GM23338 (cell line): ENCODE measurements at regions not wholly inside any gene's neighbourhood (a gene's known extent, or its start where the extent isn't known, plus 50 kb on each side); places are given as distances from the start of the nearest gene placed in this dataset.

Experiments used
- ATAC-seq: fragments of 200-7000 bp; cut with Tn5 transposase; 3 replicates; pipeline ENCODE4 v1.9.1; 2020
- DNase-seq: peaks from one replicate; pipeline ENCODE4 v3.0.0-alpha.2; 2015; ENCODE audit warnings: low spot score
- H2AFZ ChIP-seq: fragments of 200-600 bp; sonication (generic); 2 replicates; pipeline ENCODE4 v1.8.0; 2016; ENCODE audit warnings: antibody characterized with exemption, mild to moderate bottlenecking, moderate library complexity
- H3F3A ChIP-seq: fragments of 200-600 bp; sonication (generic); replicated peaks from 2 replicates; pipeline ENCODE4 v1.8.0; 2017; ENCODE audit warnings: antibody characterized with exemption, mixed run types, low read depth
- H3K27ac ChIP-seq: fragments of 200-600 bp; sonication (generic); 2 replicates; pipeline ENCODE4 v1.6.1; 2016; ENCODE audit warnings: low read depth
- H3K27me3 ChIP-seq: fragments of 200-600 bp; sonication (generic); 2 replicates; pipeline ENCODE4 v1.8.0; 2016; ENCODE audit warnings: mild to moderate bottlenecking, mixed run types, moderate library complexity; ENCODE audit not compliant: insufficient read depth
- H3K36me3 ChIP-seq: fragments of 200-600 bp; sonication (generic); 2 replicates; pipeline ENCODE4 v1.8.0; 2016; ENCODE audit warnings: mild to moderate bottlenecking; ENCODE audit not compliant: insufficient read depth
- H3K4me1 ChIP-seq: fragments of 200-600 bp; sonication (generic); 2 replicates; pipeline ENCODE4 v1.8.0; 2016; ENCODE audit warnings: mild to moderate bottlenecking, moderate library complexity; ENCODE audit not compliant: insufficient read depth
- H3K4me2 ChIP-seq: fragments of 200-600 bp; sonication (generic); 2 replicates; pipeline ENCODE4 v1.7.1; 2017; ENCODE audit warnings: mixed run types
- H3K4me3 ChIP-seq: fragments of 200-600 bp; sonication (generic); 2 replicates; pipeline ENCODE4 v1.6.1; 2016; ENCODE audit warnings: mixed run types
- H3K79me2 ChIP-seq: fragments of 200-600 bp; sonication (generic); replicated peaks from 2 replicates; pipeline ENCODE4 v1.8.0; 2017; ENCODE audit warnings: mild to moderate bottlenecking; ENCODE audit not compliant: insufficient read depth
- H3K9me2 ChIP-seq: fragments of 200-600 bp; sonication (generic); 2 replicates; pipeline ENCODE4 v1.8.0; 2017; ENCODE audit not compliant: insufficient read depth
- H4K20me1 ChIP-seq: fragments of 200-600 bp; sonication (generic); replicated peaks from 2 replicates; pipeline ENCODE4 v1.8.0; 2017; ENCODE audit warnings: mild to moderate bottlenecking; ENCODE audit not compliant: insufficient read depth
- H3K27ac Mint-ChIP-seq: 2 replicates; pipeline ENCODE4 v1.8.0; 2020; ENCODE audit warnings: inconsistent platforms, mild to moderate bottlenecking, moderate library complexity, mixed read lengths
- H3K27me3 Mint-ChIP-seq: 3 replicates; pipeline ENCODE4 v1.8.0; 2022; ENCODE audit warnings: low read depth, mild to moderate bottlenecking, moderate library complexity, mixed read lengths, inconsistent platforms; ENCODE audit not compliant: insufficient read depth, poor library complexity
- H3K36me3 Mint-ChIP-seq: 3 replicates; pipeline ENCODE4 v1.8.0; 2021; ENCODE audit warnings: low read depth, mild to moderate bottlenecking, inconsistent platforms, moderate library complexity, mixed read lengths
- H3K4me1 Mint-ChIP-seq: 3 replicates; pipeline ENCODE4 v1.8.0; 2020; ENCODE audit warnings: mild to moderate bottlenecking, inconsistent platforms, mixed read lengths
- H3K4me3 Mint-ChIP-seq: 3 replicates; pipeline ENCODE4 v1.8.0; 2021; ENCODE audit warnings: moderate library complexity, mild to moderate bottlenecking, inconsistent platforms, mixed read lengths
- H3K9me3 Mint-ChIP-seq: 3 replicates; pipeline ENCODE4 v1.8.0; 2020; ENCODE audit warnings: moderate library complexity, mild to moderate bottlenecking, inconsistent platforms, mixed read lengths
- CREB1 ChIP-seq: fragments of 250-450 bp; sonication (Bioruptor Pico); IDR thresholded peaks from 2 replicates; pipeline ENCODE4 v1.5.0; 2020; ENCODE audit warnings: low read depth, mild to moderate bottlenecking, moderate library complexity
- EZH2 ChIP-seq: fragments of 200-600 bp; sonication (generic); IDR thresholded peaks from one replicate; pipeline ENCODE4 v1.8.0; 2017; ENCODE audit warnings: antibody characterized with exemption, mild to moderate bottlenecking, low read depth; ENCODE audit not compliant: unreplicated experiment
- NANOG ChIP-seq: IDR thresholded peaks from 2 replicates; pipeline ENCODE4 v1.6.1; 2016; ENCODE audit warnings: antibody characterized with exemption, borderline replicate concordance
- ZNF114 ChIP-seq: fragments of 250-450 bp; sonication (Bioruptor Pico); IDR thresholded peaks from 2 replicates; pipeline ENCODE4 v1.5.0; 2020; ENCODE audit warnings: mild to moderate bottlenecking, moderate library complexity
- TF ChIP-seq, protein P1 (sequence below): IDR thresholded peaks from 2 replicates; pipeline ENCODE4 v1.6.1; 2016; ENCODE audit warnings: antibody characterized with exemption
- TF ChIP-seq, protein P2 (sequence below): fragments of 250-450 bp; sonication (Bioruptor Pico); IDR thresholded peaks from 2 replicates; pipeline ENCODE4 v1.5.0; 2020; ENCODE audit warnings: mild to moderate bottlenecking, moderate library complexity
- TF ChIP-seq, protein P3 (sequence below): IDR thresholded peaks from one replicate; pipeline ENCODE4 v1.6.1; 2018; ENCODE audit warnings: antibody characterized with exemption; ENCODE audit not compliant: unreplicated experiment

DNA sequence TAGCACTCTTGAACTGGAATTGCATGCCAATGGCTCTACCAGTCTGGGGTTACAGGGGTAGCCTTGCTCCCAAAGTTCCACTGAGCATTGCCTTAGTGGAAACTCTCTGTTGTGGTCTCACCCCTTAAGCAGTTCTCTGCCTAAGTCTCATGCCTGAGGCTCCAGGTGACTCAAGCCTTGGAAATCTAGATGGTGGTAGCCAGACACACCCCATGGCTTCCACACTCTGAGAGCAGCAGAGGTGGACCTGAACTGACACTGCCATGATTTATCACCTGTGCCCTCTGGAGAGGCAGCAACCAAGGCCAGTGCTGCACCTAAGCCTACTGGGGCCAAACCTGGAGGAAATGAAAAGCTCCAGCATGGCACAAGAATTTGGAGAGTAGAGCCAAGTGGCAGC lies 285.7 kb upstream of the PKN2 start:
- no peak for ATAC-seq
- Mint-ChIP-seq H3K4me3 (no peak overlapping the region), H3K4me1 (peaks cover 5% of the 10 kb centered on the region; the same call in 2 of the 3 replicates)

More for the DNA sequence above, 285.7 kb upstream of the PKN2 start:
- Histone ChIP-seq H3K4me1 (no peaks in the 10 kb centered on the region), H3K79me2 (no peaks in the 10 kb centered on the region), H3K27ac (no peak overlapping the region), H3K4me3 (no peak overlapping the region), H3K27me3 (no peaks in the 10 kb centered on the region), H3K36me3 (no peaks in the 10 kb centered on the region), H3F3A (no peaks in the 10 kb centered on the region), H3K4me2 (no peak overlapping the region), H3K9me2 (no peaks in the 10 kb centered on the region), H4K20me1 (no peaks in the 10 kb centered on the region), H2AFZ (no peak overlapping the region)
- H3K27ac Mint-ChIP-seq = no peak overlapping the region
- TF ChIP-seq, protein P1, sequence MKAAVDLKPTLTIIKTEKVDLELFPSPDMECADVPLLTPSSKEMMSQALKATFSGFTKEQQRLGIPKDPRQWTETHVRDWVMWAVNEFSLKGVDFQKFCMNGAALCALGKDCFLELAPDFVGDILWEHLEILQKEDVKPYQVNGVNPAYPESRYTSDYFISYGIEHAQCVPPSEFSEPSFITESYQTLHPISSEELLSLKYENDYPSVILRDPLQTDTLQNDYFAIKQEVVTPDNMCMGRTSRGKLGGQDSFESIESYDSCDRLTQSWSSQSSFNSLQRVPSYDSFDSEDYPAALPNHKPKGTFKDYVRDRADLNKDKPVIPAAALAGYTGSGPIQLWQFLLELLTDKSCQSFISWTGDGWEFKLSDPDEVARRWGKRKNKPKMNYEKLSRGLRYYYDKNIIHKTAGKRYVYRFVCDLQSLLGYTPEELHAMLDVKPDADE = no peak
- TF ChIP-seq, protein P2, sequence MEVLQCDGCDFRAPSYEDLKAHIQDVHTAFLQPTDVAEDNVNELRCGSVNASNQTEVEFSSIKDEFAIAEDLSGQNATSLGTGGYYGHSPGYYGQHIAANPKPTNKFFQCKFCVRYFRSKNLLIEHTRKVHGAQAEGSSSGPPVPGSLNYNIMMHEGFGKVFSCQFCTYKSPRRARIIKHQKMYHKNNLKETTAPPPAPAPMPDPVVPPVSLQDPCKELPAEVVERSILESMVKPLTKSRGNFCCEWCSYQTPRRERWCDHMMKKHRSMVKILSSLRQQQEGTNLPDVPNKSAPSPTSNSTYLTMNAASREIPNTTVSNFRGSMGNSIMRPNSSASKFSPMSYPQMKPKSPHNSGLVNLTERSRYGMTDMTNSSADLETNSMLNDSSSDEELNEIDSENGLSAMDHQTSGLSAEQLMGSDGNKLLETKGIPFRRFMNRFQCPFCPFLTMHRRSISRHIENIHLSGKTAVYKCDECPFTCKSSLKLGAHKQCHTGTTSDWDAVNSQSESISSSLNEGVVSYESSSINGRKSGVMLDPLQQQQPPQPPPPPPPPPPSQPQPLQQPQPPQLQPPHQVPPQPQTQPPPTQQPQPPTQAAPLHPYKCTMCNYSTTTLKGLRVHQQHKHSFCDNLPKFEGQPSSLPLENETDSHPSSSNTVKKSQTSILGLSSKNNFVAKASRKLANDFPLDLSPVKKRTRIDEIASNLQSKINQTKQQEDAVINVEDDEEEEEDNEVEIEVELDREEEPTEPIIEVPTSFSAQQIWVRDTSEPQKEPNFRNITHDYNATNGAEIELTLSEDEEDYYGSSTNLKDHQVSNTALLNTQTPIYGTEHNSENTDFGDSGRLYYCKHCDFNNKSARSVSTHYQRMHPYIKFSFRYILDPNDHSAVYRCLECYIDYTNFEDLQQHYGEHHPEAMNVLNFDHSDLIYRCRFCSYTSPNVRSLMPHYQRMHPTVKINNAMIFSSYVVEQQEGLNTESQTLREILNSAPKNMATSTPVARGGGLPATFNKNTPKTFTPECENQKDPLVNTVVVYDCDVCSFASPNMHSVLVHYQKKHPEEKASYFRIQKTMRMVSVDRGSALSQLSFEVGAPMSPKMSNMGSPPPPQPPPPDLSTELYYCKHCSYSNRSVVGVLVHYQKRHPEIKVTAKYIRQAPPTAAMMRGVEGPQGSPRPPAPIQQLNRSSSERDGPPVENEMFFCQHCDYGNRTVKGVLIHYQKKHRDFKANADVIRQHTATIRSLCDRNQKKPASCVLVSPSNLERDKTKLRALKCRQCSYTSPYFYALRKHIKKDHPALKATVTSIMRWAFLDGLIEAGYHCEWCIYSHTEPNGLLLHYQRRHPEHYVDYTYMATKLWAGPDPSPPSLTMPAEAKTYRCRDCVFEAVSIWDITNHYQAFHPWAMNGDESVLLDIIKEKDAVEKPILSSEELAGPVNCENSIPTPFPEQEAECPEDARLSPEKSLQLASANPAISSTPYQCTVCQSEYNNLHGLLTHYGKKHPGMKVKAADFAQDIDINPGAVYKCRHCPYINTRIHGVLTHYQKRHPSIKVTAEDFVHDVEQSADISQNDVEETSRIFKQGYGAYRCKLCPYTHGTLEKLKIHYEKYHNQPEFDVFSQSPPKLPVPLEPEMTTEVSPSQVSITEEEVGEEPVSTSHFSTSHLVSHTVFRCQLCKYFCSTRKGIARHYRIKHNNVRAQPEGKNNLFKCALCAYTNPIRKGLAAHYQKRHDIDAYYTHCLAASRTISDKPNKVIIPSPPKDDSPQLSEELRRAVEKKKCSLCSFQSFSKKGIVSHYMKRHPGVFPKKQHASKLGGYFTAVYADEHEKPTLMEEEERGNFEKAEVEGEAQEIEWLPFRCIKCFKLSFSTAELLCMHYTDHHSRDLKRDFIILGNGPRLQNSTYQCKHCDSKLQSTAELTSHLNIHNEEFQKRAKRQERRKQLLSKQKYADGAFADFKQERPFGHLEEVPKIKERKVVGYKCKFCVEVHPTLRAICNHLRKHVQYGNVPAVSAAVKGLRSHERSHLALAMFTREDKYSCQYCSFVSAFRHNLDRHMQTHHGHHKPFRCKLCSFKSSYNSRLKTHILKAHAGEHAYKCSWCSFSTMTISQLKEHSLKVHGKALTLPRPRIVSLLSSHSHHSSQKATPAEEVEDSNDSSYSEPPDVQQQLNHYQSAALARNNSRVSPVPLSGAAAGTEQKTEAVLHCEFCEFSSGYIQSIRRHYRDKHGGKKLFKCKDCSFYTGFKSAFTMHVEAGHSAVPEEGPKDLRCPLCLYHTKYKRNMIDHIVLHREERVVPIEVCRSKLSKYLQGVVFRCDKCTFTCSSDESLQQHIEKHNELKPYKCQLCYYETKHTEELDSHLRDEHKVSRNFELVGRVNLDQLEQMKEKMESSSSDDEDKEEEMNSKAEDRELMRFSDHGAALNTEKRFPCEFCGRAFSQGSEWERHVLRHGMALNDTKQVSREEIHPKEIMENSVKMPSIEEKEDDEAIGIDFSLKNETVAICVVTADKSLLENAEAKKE = no peak
- TF ChIP-seq CREB1 (CRISPR knock-in tag) = no peak
- no peak for TF ChIP-seq ZNF114 (CRISPR knock-in tag)
- TF ChIP-seq, protein P3, sequence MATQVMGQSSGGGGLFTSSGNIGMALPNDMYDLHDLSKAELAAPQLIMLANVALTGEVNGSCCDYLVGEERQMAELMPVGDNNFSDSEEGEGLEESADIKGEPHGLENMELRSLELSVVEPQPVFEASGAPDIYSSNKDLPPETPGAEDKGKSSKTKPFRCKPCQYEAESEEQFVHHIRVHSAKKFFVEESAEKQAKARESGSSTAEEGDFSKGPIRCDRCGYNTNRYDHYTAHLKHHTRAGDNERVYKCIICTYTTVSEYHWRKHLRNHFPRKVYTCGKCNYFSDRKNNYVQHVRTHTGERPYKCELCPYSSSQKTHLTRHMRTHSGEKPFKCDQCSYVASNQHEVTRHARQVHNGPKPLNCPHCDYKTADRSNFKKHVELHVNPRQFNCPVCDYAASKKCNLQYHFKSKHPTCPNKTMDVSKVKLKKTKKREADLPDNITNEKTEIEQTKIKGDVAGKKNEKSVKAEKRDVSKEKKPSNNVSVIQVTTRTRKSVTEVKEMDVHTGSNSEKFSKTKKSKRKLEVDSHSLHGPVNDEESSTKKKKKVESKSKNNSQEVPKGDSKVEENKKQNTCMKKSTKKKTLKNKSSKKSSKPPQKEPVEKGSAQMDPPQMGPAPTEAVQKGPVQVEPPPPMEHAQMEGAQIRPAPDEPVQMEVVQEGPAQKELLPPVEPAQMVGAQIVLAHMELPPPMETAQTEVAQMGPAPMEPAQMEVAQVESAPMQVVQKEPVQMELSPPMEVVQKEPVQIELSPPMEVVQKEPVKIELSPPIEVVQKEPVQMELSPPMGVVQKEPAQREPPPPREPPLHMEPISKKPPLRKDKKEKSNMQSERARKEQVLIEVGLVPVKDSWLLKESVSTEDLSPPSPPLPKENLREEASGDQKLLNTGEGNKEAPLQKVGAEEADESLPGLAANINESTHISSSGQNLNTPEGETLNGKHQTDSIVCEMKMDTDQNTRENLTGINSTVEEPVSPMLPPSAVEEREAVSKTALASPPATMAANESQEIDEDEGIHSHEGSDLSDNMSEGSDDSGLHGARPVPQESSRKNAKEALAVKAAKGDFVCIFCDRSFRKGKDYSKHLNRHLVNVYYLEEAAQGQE = no peak
- no peak for TF ChIP-seq EZH2
- TF ChIP-seq NANOG = no peak
- no peaks in the 10 kb centered on the region; the same call in 2 of the 3 replicates for H3K9me3 Mint-ChIP-seq
- H3K27me3 Mint-ChIP-seq = peaks cover 2% of the 10 kb centered on the region
- no peaks in the 10 kb centered on the region for H3K36me3 Mint-ChIP-seq
- no peak for DNase-seq
